Activated B cell treated with CpG ODN at 0.5 μM for 24 hours (primary cell): ENCODE measurements at regions not wholly inside any gene's neighbourhood (a gene's known extent, or its start where the extent isn't known, plus 50 kb on each side); places are given as distances from the start of the nearest gene placed in this dataset.

Experiments
- ATAC-seq: fragments of 200-7000 bp; cut with Tn5 transposase; one replicate; pipeline ENCODE4 v1.10.0; 2021; ENCODE audit warnings: low read depth, mild to moderate bottlenecking, moderate library complexity
- CTCF ChIA-PET: fragments of 350-600 bp; sonication (Branson Sonifier 250); formaldehyde crosslinking; loops from one replicate; lab custom pipeline; 2021; ENCODE audit warnings: antibody characterized with exemption; lab: Charles Lee
- POLR2A ChIA-PET: fragments of 350-600 bp; sonication (Branson Sonifier 250); formaldehyde crosslinking; loops from one replicate; lab custom pipeline; 2021; ENCODE audit warnings: antibody characterized with exemption; lab: Charles Lee
- DNase-seq: peaks from one replicate; pipeline ENCODE4 v3.0.0; 2022
- H3K27ac Mint-ChIP-seq: one replicate; pipeline ENCODE4 v1.8.0; 2020; ENCODE audit warnings: mixed read lengths
- H3K27me3 Mint-ChIP-seq: one replicate; pipeline ENCODE4 v1.8.0; 2021; ENCODE audit warnings: mixed read lengths
- H3K36me3 Mint-ChIP-seq: one replicate; pipeline ENCODE4 v1.8.0; 2021; ENCODE audit warnings: low read depth, mixed read lengths
- H3K4me1 Mint-ChIP-seq: one replicate; pipeline ENCODE4 v1.8.0; 2021; ENCODE audit warnings: mixed read lengths
- H3K4me3 Mint-ChIP-seq: one replicate; pipeline ENCODE4 v1.8.0; 2020; ENCODE audit warnings: mild to moderate bottlenecking, mixed read lengths
- H3K9me3 Mint-ChIP-seq: one replicate; pipeline ENCODE4 v1.8.0; 2020; ENCODE audit warnings: mixed read lengths
- intact Hi-C: fragments of 100-400 bp; cut with micrococcal nuclease; formaldehyde crosslinking; loops from one replicate; pipeline ENCODE4 v1.15.1; 2024
- TF ChIP-seq, protein P1 (sequence below): fragments of 200-600 bp; IDR thresholded peaks from one replicate; pipeline ENCODE4 v1.8.0; 2022; ENCODE audit warnings: antibody characterized with exemption, mild to moderate bottlenecking

DNA sequence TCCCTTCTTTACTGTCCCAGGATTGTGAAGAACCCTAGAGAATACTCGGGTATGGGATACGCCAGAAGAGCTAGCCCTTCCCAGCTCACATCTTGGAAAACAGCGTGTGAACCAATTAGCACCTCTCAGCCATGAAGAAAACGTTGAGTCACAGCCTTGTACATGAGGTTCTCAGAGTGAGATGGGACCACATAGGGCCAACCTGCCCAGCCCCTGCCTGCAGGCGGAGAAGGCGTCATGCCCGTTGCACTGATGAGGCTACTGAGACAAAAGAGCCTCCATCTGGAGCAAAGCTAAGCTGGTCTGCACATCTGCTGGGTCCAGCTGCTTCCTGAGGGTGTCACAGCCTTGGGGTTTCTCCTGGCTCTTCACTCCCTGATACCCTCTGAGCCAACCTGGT, 92.2 kb downstream of the LBH start:
- Mint-ChIP-seq H3K9me3 (no peaks in the 10 kb centered on the region), H3K27me3 (no peaks in the 10 kb centered on the region), H3K4me3 (no peak overlapping the region), H3K27ac (no peak overlapping the region), H3K36me3 (no peaks in the 10 kb centered on the region), H3K4me1 (peaks cover 49% of the 10 kb centered on the region)
- TF ChIP-seq, protein P1, sequence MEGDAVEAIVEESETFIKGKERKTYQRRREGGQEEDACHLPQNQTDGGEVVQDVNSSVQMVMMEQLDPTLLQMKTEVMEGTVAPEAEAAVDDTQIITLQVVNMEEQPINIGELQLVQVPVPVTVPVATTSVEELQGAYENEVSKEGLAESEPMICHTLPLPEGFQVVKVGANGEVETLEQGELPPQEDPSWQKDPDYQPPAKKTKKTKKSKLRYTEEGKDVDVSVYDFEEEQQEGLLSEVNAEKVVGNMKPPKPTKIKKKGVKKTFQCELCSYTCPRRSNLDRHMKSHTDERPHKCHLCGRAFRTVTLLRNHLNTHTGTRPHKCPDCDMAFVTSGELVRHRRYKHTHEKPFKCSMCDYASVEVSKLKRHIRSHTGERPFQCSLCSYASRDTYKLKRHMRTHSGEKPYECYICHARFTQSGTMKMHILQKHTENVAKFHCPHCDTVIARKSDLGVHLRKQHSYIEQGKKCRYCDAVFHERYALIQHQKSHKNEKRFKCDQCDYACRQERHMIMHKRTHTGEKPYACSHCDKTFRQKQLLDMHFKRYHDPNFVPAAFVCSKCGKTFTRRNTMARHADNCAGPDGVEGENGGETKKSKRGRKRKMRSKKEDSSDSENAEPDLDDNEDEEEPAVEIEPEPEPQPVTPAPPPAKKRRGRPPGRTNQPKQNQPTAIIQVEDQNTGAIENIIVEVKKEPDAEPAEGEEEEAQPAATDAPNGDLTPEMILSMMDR: no peak
- ATAC-seq: no peak
- ChIA-PET POLR2A (interaction anchor here (0.7 to 1.4 kb wide), 4 partner anchors 12 to 92 kb away, joined by 3 to 7 read pairs (median 5); partner anchors contain the start of gene LBH), CTCF (interaction anchor here (2.6 kb wide), 1 partner anchor 11 kb away, joined by 11 read pairs; no protein-coding TSS in a partner anchor)
- intact Hi-C loops: no loop called here
- no peak for DNase-seq

- ChIA-PET POLR2A (interaction anchor here (0.5 to 3.0 kb wide), 3 partner anchors 11 to 113 kb away, joined by 6 to 35 read pairs (median 11); partner anchors contain the start of gene LBH), CTCF (interaction anchor here (1.1 to 2.6 kb wide), 3 partner anchors 10 to 92 kb away, joined by 3 to 11 read pairs (median 11); no protein-coding TSS in a partner anchor)
- H3K9me3 Mint-ChIP-seq: no peaks in the 10 kb centered on the region
- no peaks in the 10 kb centered on the region for H3K27me3 Mint-ChIP-seq
- DNase-seq (no peak), ATAC-seq (no peak)
- no peaks in the 10 kb centered on the region for H3K36me3 Mint-ChIP-seq
- intact Hi-C loops: no loop called here
- H3K4me1 Mint-ChIP-seq: peaks cover 48% of the 10 kb centered on the region
- peak overlapping the region; percentile 92 for H3K27ac Mint-ChIP-seq
- TF ChIP-seq, protein P1: no peak
- peak overlapping the region; percentile 13 for H3K4me3 Mint-ChIP-seq
Measured at GRCh38 chr2:30324245-30324908, 93.0 kb downstream of the LBH start.

GRCh38 chr2:30325600-30326328, 94.4 kb downstream of the LBH start:
- peaks cover 54% of the 10 kb centered on the region for H3K4me1 Mint-ChIP-seq
- ATAC-seq (peak; percentile 86), DNase-seq (no peak)
- TF ChIP-seq, protein P1: no peak
- intact Hi-C loops: loop anchor here (1.0 kb wide), 1 partner anchor 8 kb away; no protein-coding TSS in a partner anchor
- H3K4me3 Mint-ChIP-seq: peak overlapping the region; percentile 64
- ChIA-PET POLR2A (interaction anchor here (0.6 to 3.0 kb wide), 15 partner anchors 9 to 286 kb away, joined by 3 to 35 read pairs (median 5); partner anchors contain the start of genes LBH and YPEL5), CTCF (interaction anchor here (0.7 to 2.0 kb wide), 6 partner anchors 9 to 213 kb away, joined by 3 to 11 read pairs (median 4); no protein-coding TSS in a partner anchor)
- H3K27me3 Mint-ChIP-seq: no peaks in the 10 kb centered on the region
- H3K27ac Mint-ChIP-seq: peak overlapping the region; percentile 92
- H3K9me3 Mint-ChIP-seq: no peaks in the 10 kb centered on the region
- no peaks in the 10 kb centered on the region for H3K36me3 Mint-ChIP-seq

GRCh38 chr2:30326497-30326896, 95.2 kb downstream of the LBH start:
- H3K4me3 Mint-ChIP-seq: no peak overlapping the region
- H3K36me3 Mint-ChIP-seq: no peaks in the 10 kb centered on the region
- H3K9me3 Mint-ChIP-seq: no peaks in the 10 kb centered on the region
- TF ChIP-seq, protein P1: no peak
- no peak for DNase-seq
- POLR2A ChIA-PET: interaction anchor here (1.4 to 3.0 kb wide), 3 partner anchors 8 to 95 kb away, joined by 6 to 35 read pairs (median 7); partner anchors contain the start of gene LBH
- intact Hi-C loops: no loop called here
- H3K27me3 Mint-ChIP-seq: no peaks in the 10 kb centered on the region
- peaks cover 55% of the 10 kb centered on the region for H3K4me1 Mint-ChIP-seq
- CTCF ChIA-PET: interaction anchor here (1.3 to 2.0 kb wide), 2 partner anchors 8 to 11 kb away, joined by 5 to 11 read pairs; no protein-coding TSS in a partner anchor
- ATAC-seq: no peak
- peak overlapping the region; percentile 92 for H3K27ac Mint-ChIP-seq
